Aorta (tissue), 5 donors: ENCODE measurements at regions not wholly inside any gene's neighbourhood (a gene's known extent, or its start where the extent isn't known, plus 50 kb on each side); places are given as distances from the start of the nearest gene placed in this dataset.
A peak's percentile ranks its signal among the peaks of the same experiment; 100 is the strongest.

Experiments used
- ATAC-seq: fragments of 200-7000 bp; cut with Tn5 transposase; one replicate; pipeline ENCODE4 v1.9.1; 2022; ENCODE audit warnings: moderate library complexity; ENCODE audit not compliant: low FRiP score
- DNase-seq, 2 donors: peaks; one replicate each; pipeline ENCODE4 v3.0.0-alpha.2; 2020
- H3K27ac ChIP-seq, 2 donors: one replicate each; pipeline ENCODE4 v1.5.1; 2013; ENCODE audit warnings: low read length in 2 of 2, mild to moderate bottlenecking in 2 of 2, moderate library complexity in 2 of 2, control low read depth in 1 of 2, inconsistent platforms in 1 of 2, low read depth in 1 of 2
- H3K27me3 ChIP-seq, 2 donors: one replicate each; pipeline ENCODE4 v1.6.1; 2013; ENCODE audit warnings: control low read depth in 1 of 2, low read length in 1 of 2, mild to moderate bottlenecking in 1 of 2, moderate library complexity in 1 of 2; ENCODE audit not compliant: insufficient read depth in 2 of 2, control insufficient read depth in 1 of 2
- H3K36me3 ChIP-seq, 2 donors: one replicate each; pipeline ENCODE4 v1.6.1; 2013; ENCODE audit warnings: control low read depth in 1 of 2, low read length in 1 of 2, mild to moderate bottlenecking in 1 of 2; ENCODE audit not compliant: insufficient read depth in 2 of 2, control insufficient read depth in 1 of 2
- H3K4me1 ChIP-seq, 2 donors: one replicate each; pipeline ENCODE4 v1.6.1; 2013; ENCODE audit warnings: low read length in 2 of 2, control low read depth in 1 of 2, mild to moderate bottlenecking in 1 of 2, moderate library complexity in 1 of 2; ENCODE audit not compliant: insufficient read depth in 2 of 2, control insufficient read depth in 1 of 2
- H3K4me3 ChIP-seq, 2 donors: one replicate each; pipeline ENCODE4 v1.5.1; 2013; ENCODE audit warnings: low read length in 2 of 2, control low read depth in 1 of 2, mild to moderate bottlenecking in 1 of 2
- H3K9me3 ChIP-seq: one replicate; pipeline ENCODE4 v1.6.1; 2013; ENCODE audit warnings: mild to moderate bottlenecking, low read length; ENCODE audit not compliant: control insufficient read depth
- WGBS, 2 donors: extraction: QIAGEN DNeasy Blood & Tissue Kit; methylation state at CpG; one replicate each; pipeline ENCODE4 v1.1.7; 2013; 5-methylcytosine and 5-hydroxymethylcytosine counted together
- intact Hi-C, 2 donors: fragments of 100-400 bp; cut with DNase I; formaldehyde crosslinking; loops; one replicate each; pipeline versions ENCODE4 v1.14.2 to v1.15.0; 2022
- donor health status: healthy with polysubstance abuse.
- donor health status: Bipolar disorder and iron deficiency.
- donor health status: DM: no; HTN: no; CAD: no.
- donor health status: DM: no; HTN: no; CAD: no.
- donor health status: DM: yes; HTN: yes; CAD: no.

GRCh38 chr3:19093084-19093483 lies 55.2 kb upstream of the KCNH8 start:
- H3K27me3 ChIP-seq = no peaks in the 10 kb centered on the region
- H3K4me3 ChIP-seq = no peak overlapping the region
- no peak for ATAC-seq
- no peak for DNase-seq
- no peaks in the 10 kb centered on the region for H3K36me3 ChIP-seq
- 71 to 82% methylated on average over 4 of the region's 4 CpGs for WGBS, 2 donors
- no peak overlapping the region for H3K27ac ChIP-seq
- intact Hi-C loops = no loop called here
- no peaks in the 10 kb centered on the region for H3K4me1 ChIP-seq
- no peaks in the 10 kb centered on the region for H3K9me3 ChIP-seq

GRCh38 chr3:19077388-19077787 lies 70.9 kb upstream of the KCNH8 start:
- no peak for DNase-seq
- intact Hi-C loops = no loop called here
- Histone ChIP-seq H3K27ac (no peak overlapping the region), H3K27me3 (no peaks in the 10 kb centered on the region), H3K4me3 (no peak overlapping the region), H3K36me3 (no peaks in the 10 kb centered on the region), H3K4me1 (no peaks in the 10 kb centered on the region), H3K9me3 (no peaks in the 10 kb centered on the region)
- ATAC-seq = no peak
- WGBS, 2 donors = 86 to 89% methylated on average over 2 of the region's 2 CpGs

GRCh38 chr3:19075037-19075436 lies 73.3 kb upstream of the KCNH8 start:
- H3K9me3 ChIP-seq = no peaks in the 10 kb centered on the region
- no peaks in the 10 kb centered on the region for H3K27me3 ChIP-seq
- no peak overlapping the region for H3K27ac ChIP-seq
- no peaks in the 10 kb centered on the region for H3K4me1 ChIP-seq
- 75 to 81% methylated on average over 2 of the region's 2 CpGs for WGBS, 2 donors
- H3K36me3 ChIP-seq = no peaks in the 10 kb centered on the region
- intact Hi-C loops = no loop called here
- H3K4me3 ChIP-seq = no peak overlapping the region
- DNase-seq (no peak), ATAC-seq (peak; percentile 26)

- ATAC-seq = peak; percentile 19
- 72 to 73% methylated on average over 2 of the region's 2 CpGs for WGBS, 2 donors
- Histone ChIP-seq H3K36me3 (no peaks in the 10 kb centered on the region), H3K4me3 (no peak overlapping the region), H3K27ac (no peak overlapping the region), H3K27me3 (no peaks in the 10 kb centered on the region), H3K9me3 (no peaks in the 10 kb centered on the region), H3K4me1 (no peaks in the 10 kb centered on the region)
- DNase-seq = no peak
- intact Hi-C loops = no loop called here
Observed at GRCh38 chr3:19074257-19074900, 73.9 kb upstream of the KCNH8 start.

GRCh38 chr3:19073341-19074105 lies 74.8 kb upstream of the KCNH8 start:
- intact Hi-C loops = no loop called here
- Histone ChIP-seq H3K27me3 (no peaks in the 10 kb centered on the region), H3K36me3 (no peaks in the 10 kb centered on the region), H3K9me3 (no peaks in the 10 kb centered on the region), H3K27ac (no peak overlapping the region), H3K4me1 (no peaks in the 10 kb centered on the region), H3K4me3 (no peak overlapping the region)
- ATAC-seq (no peak), DNase-seq (no peak)
- 80 to 86% methylated on average over 3 of the region's 3 CpGs for WGBS, 2 donors

GRCh38 chr3:19070325-19070724 lies 78.0 kb upstream of the KCNH8 start:
- no peak overlapping the region for H3K27ac ChIP-seq
- H3K4me3 ChIP-seq = no peak overlapping the region
- no peak for DNase-seq
- ATAC-seq = no peak
- no peaks in the 10 kb centered on the region for H3K4me1 ChIP-seq
- H3K36me3 ChIP-seq = no peaks in the 10 kb centered on the region
- intact Hi-C loops = no loop called here
- H3K27me3 ChIP-seq = no peaks in the 10 kb centered on the region
- WGBS, 2 donors = 71 to 72% methylated on average over 1 of the region's 1 CpG
- no peaks in the 10 kb centered on the region for H3K9me3 ChIP-seq

- H3K27ac ChIP-seq = no peak overlapping the region
- H3K27me3 ChIP-seq = no peaks in the 10 kb centered on the region
- H3K4me3 ChIP-seq = no peak overlapping the region
- DNase-seq = no peak
- no peaks in the 10 kb centered on the region for H3K36me3 ChIP-seq
- 8 to 9% methylated on average over 1 of the region's 1 CpG for WGBS, 2 donors
- intact Hi-C loops = loop anchor here (5.0 kb wide), 1 partner anchor 802 kb away; no protein-coding TSS in a partner anchor
- H3K4me1 ChIP-seq = no peaks in the 10 kb centered on the region
- no peak for ATAC-seq
- H3K9me3 ChIP-seq = no peaks in the 10 kb centered on the region
Observed at GRCh38 chr3:19065027-19065426, 83.3 kb upstream of the KCNH8 start.

- ATAC-seq (no peak), DNase-seq (no peak)
- H3K4me1 ChIP-seq = no peaks in the 10 kb centered on the region
- no peaks in the 10 kb centered on the region for H3K36me3 ChIP-seq
- intact Hi-C loops = no loop called here
- 71 to 76% methylated on average over 5 of the region's 5 CpGs for WGBS, 2 donors
- H3K9me3 ChIP-seq = no peaks in the 10 kb centered on the region
- no peak overlapping the region for H3K4me3 ChIP-seq
- H3K27ac ChIP-seq = no peak overlapping the region
- no peaks in the 10 kb centered on the region for H3K27me3 ChIP-seq
Observed at GRCh38 chr3:19063936-19064335, 84.4 kb upstream of the KCNH8 start.

- H3K36me3 ChIP-seq = no peaks in the 10 kb centered on the region
- no peaks in the 10 kb centered on the region for H3K9me3 ChIP-seq
- H3K4me3 ChIP-seq = no peak overlapping the region
- H3K27me3 ChIP-seq = no peaks in the 10 kb centered on the region
- intact Hi-C loops = no loop called here
- H3K27ac ChIP-seq = no peak overlapping the region
- DNase-seq (no peak), ATAC-seq (no peak)
- H3K4me1 ChIP-seq = peaks cover 0 to 4% of the 10 kb centered on the region in 2 donors
- 91 to 95% methylated on average over 1 of the region's 1 CpG for WGBS, 2 donors
Observed at GRCh38 chr3:19060404-19060803, 87.9 kb upstream of the KCNH8 start.
